ENCODE measurements at regions not wholly inside any gene's neighbourhood (a gene's known extent, or its start where the extent isn't known, plus 50 kb on each side); places are given as distances from the start of the nearest gene placed in this dataset.

DNA sequence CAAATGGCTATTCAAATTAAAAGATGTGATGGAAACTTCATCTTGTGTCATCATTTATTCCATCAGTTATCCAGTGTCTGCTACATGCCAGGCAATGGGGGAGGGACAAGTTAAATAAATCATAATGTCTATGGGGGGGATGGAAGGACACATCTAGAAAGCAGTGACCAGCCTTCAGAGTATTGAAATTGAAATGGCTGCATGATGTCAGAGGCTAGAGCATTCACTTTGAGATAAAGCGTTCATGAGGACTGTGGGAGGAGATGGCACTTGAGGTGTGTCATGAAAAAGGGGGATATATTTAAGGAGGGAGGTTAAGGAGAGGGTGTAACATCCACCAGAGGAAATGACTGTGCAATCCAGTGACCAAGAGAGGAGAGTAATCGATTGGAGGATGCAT is 50.6 kb downstream of the SLIT2 start:
- DNase-seq (ENCODE audit: low read depth in 4 of 4, low spot score in 3 of 4) = no peak

DNA sequence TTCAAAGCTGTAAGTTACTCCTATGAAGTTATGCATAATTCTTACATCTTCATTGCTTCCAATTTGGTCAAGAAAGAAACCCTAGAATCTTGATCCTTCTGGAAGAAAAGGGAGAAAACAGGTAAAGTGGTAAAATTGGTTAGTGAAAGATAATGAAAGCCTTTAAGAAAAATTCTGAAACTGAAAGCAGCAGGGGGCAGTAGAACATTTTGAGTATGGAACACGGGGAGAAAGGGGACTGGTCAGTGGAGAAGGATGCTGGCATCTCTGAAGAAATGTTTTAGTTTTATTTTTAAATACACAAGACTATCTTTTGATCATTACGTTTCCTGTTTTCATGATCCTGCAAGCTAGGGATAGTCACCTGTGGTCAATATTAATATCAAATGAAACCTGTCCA is 54.3 kb downstream of the SLIT2 start:
- DNase-seq (ENCODE audit: low read depth in 4 of 4, low spot score in 3 of 4) = no peak

DNA sequence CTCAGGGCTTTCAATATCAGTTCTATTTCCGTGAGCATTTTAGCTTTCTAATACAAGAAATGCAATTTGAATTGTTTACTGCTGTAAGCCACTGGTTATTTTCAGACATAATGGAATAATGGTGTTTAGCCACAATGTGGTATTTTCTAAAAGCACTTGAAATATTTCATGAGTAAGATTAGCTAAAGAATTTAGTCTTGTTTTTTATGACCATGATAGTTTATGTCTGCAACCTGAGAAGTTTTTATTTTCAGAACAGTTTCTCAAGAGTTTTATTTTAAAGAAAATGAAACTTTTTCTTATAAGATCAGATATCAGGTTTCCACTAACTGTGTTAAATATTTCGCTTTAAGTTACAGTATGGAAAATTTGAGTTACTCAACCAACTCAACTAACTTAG is 60.2 kb downstream of the SLIT2 start:
- DNase-seq (ENCODE audit: low read depth in 4 of 4, low spot score in 3 of 4) = no peak

DNA sequence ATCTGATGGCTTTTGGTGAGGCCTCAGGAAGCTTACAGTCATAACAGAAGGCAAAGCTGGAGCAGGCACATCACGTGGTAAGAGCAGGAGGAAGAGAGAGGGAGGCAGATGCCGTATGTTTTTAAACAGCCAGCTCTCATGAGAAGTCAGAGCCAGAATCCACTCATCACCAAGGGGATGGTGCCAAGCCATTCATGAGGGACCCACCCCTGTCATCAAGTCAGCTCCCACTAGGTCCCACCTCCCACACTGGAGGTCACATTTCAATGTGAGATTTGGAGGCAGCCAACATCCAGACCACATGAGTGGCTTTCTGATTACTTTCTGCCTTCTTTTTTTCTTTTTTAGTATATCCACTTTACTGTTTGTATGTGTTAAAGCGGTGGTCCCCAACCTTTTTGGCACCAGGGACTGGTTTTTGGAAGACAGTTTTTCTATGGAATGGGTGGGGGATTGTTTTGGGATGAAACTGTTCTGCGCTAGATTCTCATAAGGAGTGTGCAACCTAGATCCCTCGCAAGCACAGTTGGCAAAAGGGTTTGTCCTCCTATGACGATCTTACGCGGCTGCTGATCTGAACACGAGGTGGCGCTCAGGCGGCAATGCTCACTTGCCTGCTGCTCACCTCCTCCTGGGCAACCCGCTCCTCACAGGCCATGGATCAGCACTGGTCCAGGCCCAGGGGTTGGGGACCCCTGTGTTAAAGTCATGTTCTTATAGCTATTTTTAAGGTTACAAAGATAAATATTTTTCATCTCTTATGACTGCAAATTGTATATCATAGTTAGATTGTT is 61.7 kb downstream of the SLIT2 start:
- no peak for DNase-seq (ENCODE audit: low read depth in 4 of 4, low spot score in 3 of 4)

DNA sequence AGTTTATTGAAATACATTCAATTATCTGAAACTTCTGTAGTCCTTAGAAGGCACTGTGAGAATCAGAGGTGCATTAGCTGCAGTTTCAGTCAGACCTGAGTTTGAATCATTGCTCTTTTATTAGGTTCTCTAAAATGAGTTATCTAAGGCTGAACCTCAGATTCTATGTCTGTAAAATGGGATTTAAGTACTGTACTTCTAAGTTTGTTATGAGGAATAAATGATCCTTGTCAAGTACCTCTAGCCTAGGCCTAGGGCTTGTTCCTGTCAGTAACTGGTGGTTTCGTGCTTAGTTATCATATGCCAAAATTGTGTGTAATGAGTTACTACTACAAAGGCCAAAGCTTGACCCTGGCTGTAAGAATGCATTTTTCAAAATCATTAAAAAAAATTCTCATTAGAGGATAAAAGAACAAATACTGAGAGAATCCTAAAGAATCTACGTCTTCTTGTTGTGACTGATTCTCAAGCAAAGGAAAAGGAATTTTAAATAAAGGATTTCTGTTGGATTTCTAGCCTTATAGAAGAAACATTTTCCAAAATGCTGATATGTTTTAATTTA is 65.8 kb downstream of the SLIT2 start:
- no peak for DNase-seq (ENCODE audit: low read depth in 4 of 4, low spot score in 3 of 4)

DNA sequence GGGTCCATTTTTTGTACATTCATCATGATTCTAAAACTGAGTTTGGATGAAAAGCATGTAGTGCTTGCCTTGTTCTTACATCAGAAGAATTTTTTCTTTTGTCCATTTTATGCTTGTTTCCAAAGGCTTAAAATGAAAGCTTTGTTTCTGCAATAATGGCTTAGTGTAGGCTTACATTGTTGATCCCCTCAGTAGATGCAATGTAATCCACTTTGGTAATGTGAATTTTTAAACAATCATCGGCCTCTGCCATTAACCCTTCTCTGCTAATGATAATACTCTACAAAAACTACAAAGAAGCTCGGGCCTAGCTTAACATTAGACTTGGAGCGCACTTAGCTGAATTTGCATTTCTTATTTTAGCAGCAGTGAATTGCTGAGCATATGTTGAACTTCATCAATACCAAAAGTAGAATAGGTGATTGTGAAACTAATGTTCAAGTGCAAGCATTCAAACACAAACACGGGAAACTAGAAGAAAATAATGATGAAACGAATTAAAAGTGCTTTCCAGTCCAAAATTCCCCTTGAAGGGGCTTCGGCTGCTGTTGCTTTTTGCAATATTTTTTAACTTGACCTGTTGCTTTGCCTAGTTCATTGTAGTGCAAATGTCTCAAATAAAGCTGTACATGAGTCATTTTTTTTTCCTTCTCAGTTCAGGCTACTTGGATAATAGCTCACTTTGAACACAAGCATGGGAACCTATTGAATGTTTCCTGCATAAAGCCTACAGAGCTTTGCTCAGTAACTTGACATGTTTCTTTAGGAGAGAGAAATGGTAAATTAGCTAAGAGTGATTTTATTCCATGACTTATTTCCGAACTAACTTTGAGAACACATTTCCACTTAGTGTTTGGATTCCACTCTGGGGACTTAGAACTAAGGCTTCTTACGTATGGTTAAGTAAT is 66.5 kb downstream of the SLIT2 start:
- no peak for DNase-seq (ENCODE audit: low read depth in 4 of 4, low spot score in 3 of 4)

DNA sequence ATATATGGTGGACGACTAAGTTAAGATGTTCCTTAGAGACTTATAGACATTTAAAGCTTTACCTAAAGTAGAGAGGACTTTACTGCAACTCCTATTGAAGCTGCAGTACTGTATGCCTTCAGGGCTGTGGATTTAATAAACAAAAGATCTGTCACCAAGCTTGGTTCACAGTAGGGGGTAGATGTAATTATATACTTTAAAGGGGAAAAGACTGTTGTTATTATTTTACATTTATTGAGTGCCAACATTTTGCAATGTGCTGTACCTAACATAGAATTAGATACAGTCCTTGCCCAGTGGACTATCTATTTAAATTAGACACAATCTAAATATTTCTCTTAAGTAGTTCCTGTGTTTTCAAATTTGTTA is 67.2 kb downstream of the SLIT2 start:
- no peak for DNase-seq (ENCODE audit: low read depth in 4 of 4, low spot score in 3 of 4)

DNA sequence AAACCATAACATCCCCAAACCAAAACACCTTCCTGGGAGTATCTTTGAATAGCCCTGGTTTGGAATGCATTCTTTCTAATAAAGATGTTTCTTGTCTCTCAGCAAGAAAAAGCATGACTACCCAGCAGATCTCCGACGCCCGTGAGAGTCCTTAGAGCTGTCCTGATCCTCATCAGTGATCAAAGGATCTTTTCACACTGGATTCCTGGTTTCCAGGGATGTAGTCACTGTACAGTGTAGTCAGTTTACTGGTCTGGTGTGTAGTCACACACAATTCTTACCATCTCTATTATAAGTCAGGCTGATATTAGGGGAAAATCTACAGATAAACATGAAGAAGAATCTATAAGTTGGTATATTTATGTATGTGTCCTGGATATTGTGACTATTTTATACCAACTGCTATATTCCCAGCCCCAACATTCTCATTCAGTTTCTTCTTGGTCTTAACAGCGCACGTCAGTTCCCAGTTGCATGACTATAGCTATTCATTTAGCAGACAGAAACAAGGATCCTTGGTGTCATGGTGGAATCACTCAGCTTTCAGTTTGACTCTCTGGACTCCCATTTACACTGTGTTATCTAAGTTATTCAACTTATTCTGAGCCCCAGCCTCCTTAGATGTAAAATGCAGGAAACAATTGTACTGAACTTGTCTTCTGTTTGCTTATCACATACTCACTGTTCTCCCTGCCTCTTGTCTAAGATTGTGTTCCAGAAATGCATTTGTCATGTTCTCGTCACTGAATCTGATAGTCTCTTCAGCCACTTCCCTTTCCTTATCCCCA is 68.3 kb downstream of the SLIT2 start:
- no peak for DNase-seq (ENCODE audit: low read depth in 4 of 4, low spot score in 3 of 4)

DNA sequence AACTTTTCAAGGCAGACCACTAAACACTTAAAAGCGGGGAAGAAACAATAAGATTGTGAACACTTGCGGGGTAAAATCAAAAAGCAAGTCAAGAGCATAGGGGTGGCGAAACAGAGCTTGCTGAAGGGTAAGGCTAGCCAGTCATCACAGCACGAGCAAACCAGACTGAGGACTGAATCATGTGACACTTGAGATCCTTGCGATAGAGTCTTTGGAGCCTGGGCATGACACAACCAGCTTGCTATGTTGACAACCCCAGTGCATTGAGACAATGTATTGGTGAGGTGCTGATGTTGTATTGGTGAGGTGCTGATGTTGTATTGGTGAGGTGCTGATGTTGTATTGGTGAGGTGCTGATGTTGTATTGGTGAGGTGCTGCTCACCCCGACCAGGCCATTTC is 72.3 kb downstream of the SLIT2 start:
- no peak for DNase-seq (ENCODE audit: low read depth in 4 of 4, low spot score in 3 of 4)

DNA sequence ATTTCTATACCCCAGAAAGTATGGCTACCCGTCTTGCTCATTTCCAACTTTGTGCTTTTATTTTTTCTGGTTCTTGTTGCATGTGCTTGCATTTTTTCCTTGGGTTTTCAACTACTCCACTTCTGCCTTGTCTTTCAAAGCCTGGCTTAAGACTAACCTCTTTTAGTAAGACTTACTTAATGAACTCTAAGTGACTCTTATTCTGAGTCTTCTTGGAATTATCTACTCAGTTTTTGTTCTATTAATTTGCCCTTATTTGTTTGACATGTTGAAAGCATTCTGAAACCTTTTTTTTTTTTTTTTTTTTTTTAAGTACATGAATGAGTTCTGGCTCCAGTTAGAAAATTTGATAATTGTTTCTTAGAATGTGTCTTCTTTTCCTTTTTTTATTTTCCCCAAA is 74.8 kb downstream of the SLIT2 start:
- no peak for DNase-seq (ENCODE audit: low read depth in 4 of 4, low spot score in 3 of 4)

DNA sequence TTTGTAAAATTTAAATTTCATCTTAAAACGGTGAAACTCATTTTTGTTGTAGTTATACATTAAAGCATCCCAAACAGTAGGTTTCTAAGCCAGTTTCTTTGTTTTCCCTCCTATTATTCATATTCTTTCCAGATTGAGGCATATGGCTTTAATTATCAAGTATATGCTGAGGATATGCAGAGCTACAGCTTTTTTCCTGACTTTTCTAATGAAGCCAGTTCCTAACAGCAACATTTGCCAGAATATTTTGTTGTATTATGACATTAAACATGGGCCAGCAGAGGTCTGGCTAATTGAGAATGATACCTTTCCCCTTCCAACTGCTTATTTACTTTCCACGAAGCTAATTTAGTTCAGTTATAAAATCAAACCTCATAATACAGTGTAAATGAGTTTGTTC is 75.3 kb downstream of the SLIT2 start:
- DNase-seq (ENCODE audit: low read depth in 4 of 4, low spot score in 3 of 4) = no peak

DNA sequence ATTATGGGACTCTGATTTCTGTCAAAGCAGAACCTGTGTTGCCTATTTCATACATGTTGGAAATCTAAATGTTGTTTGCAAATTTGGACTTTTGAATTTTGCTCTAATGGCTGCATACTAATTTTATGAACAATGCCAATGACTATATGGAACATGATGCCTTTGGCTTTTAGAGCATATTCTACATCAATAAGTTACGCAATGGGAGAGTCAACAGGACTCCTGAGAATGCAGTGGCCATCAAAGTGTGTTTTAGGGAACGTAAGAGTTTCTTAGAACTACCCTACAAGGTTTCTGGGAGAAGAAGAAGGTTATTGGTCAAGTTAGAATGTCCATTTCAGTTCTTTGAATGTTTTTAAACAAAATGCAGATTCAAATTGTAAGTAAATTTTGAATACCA is 76.1 kb downstream of the SLIT2 start:
- DNase-seq (ENCODE audit: low read depth in 4 of 4, low spot score in 3 of 4) = no peak

DNA sequence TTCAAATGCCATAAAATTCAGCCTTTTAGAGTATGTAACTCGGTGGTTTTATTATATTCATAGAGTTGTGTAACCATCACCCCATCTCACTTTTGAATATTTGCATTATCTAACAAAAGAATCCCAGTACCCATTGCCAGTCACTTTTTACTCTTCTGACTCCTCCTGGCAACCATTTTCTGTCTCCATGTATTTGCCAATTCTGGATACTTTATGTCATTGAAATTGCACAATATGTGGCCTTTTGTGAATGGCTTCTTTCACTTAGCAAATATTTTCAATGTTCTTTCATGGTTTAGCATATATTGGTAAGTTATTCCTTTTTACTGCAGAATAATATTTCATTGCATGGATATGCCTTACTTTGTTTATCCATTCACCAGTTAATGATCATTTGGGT is 79.9 kb downstream of the SLIT2 start:
- no peak for DNase-seq (ENCODE audit: low read depth in 4 of 4, low spot score in 3 of 4)

DNA sequence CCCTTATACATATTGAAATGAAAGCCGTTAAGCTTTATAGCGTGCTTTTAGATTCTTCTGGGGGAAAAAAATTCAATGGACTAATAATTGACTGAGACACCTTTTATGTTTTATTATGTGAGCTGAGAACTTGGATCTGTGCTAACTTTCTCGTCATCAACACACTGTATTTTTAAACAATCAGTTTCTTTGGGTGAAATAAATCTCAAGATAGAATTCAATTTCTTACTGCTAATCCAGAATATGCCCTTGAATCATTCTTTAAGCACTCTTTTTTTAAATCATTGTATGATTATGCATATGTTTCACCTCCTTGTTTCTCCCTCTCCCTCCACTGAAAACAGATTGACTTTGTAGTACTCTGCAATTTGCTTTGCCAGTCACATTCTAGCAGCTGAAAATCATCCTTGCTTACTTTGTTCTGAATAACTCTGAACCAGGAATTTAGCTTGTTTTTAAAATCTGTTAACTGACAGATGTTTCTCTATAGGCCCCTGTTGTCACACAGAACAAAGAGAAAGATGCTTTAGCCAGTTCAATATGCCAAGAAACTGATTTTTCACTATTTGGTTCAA is 81.5 kb downstream of the SLIT2 start:
- no peak for DNase-seq (ENCODE audit: low read depth in 4 of 4, low spot score in 3 of 4)

DNA sequence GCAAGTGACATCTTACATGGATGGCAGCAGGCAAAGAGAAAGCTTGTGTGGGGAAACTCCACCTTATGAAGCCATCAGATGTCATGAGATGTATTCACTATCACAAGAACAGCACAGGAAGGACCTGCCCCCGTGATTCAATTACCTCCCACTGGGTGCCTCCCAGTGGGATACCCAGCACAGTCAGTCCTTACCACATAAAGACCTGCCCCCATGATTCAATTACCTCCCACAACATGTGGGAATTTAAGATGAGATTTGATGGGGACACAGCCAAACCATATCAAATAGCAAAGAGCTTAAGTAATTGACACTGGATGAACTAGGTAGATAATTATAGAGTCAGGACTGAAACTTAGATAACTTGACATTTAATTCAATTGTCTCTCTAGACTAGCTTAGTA is 85.6 kb downstream of the SLIT2 start:
- DNase-seq (ENCODE audit: low read depth in 4 of 4, low spot score in 3 of 4) = no peak

DNA sequence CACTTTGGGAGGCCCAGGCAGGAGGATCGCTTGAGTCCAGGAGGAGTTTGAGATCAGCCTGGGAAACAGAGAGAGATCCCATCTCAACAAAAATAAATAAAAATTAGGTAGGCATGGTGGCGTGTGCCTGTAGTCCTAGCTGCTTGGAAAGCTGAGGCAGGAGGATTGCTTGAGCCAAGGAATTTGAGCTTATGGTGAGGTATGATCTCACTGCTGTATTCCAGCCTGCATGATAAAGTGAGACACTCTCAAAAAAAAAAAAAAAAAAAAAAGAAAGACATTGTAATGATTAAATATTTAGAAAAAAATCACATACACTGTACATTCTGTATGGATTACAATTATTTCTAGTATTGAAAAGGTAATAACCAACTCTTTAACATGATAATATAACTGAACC is 87.1 kb downstream of the SLIT2 start:
- no peak for DNase-seq (ENCODE audit: low read depth in 4 of 4, low spot score in 3 of 4)

DNA sequence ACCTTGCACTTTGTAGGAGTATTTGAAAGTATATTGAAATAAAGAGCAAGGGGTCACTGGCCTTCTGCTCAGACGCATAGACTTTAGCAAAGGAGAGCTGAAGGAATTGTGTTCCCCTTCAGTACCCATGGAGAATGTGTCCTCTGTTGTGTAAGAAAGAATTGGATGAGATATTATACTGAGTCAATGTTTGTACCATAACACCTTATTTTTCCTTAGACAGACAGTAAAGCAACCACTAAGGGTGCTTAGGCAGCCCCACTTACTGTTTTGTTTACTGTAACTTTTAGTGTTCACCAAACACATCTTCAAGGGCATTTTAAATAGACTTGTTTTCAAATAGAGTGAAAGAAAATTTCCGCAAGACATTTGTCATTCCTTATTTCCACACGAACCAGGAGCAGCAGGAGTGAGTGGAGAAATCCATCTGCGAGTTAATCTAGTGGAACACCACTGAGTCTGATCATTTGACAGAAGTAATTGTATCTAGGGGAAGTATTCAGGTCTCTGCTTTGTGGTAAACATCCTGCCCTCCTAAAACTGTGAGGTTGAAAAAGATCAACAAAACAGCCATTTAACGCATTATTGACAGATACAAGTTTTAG is 89.5 kb downstream of the SLIT2 start:
- peak in 1 of 4 donors; percentile 39 for DNase-seq (ENCODE audit: low read depth in 4 of 4, low spot score in 3 of 4)

DNA sequence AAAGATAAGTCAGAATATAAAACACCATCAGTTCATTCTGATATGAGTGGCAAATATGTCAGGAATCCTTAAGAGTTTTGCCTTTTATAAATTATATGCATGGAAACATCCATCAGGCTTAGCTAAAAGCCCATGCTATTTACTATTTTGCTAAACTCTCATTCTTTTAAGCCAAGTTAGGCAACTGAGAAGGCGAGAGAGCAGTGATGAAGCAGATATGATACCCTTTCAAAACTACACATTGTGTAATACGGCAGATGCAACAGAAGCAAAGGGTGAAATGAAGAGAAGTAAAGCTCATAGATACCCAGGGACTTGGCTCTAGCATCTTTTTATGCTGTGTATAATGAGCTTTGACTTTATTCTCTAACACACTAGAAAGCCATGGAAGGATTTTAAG is 95.8 kb downstream of the SLIT2 start:
- DNase-seq (ENCODE audit: low read depth in 4 of 4, low spot score in 3 of 4) = no peak

DNA sequence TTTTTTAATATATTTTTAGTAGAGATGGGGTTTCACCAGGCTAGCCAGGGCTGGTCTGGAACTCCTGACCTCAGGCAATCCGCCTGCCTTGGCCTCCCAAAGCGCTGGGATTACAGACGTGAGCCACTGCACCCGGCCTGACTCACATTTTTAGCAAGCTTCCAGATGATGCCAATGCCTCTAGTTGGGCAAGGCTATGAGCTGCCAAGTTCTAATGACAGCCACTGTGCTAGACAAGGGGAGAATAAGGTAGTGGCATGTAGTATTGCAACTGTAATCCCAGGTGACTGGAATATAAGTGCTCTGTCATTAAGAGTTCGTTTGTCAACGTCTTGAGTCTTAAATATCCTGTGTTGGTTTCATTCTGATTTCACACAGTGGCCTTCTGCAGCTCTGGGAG is 96.7 kb downstream of the SLIT2 start:
- DNase-seq (ENCODE audit: low read depth in 4 of 4, low spot score in 3 of 4) = no peak

Data from right renal pelvis (tissue), 4 donors.